ENCODE measurements at regions not wholly inside any gene's neighbourhood (a gene's known extent, or its start where the extent isn't known, plus 50 kb on each side); places are given as distances from the start of the nearest gene placed in this dataset.

GRCh38 chr6:14765721-14766390 is 480.0 kb upstream of the JARID2 start:
- Histone ChIP-seq H3K9ac (no peak overlapping the region), H3K9me3 (no peaks in the 10 kb centered on the region), H3K36me3 (replicated peaks in 1 of 2; ENCODE audit: control insufficient read depth in 1 of 2, insufficient read depth in 2 of 2, low read length in 1 of 2) (no peaks in the 10 kb centered on the region), H3K27me3 (ENCODE audit: insufficient read depth) (no peaks in the 10 kb centered on the region), H3K79me2 (ENCODE audit: insufficient read depth) (no peaks in the 10 kb centered on the region), H4K20me1 (ENCODE audit: insufficient read depth) (no peaks in the 10 kb centered on the region), H3K4me2 (no peak overlapping the region), H3K4me3 (ENCODE audit: low read depth in 2 of 2, low read length in 1 of 2) (no peak overlapping the region), H2AFZ (ENCODE audit: low read depth) (no peak overlapping the region), H3K4me1 (ENCODE audit: control insufficient read depth in 1 of 2, insufficient read depth in 2 of 2, low read depth in 1 of 2, low read length in 1 of 2) (peaks cover 0 to 4% of the 10 kb centered on the region in 2 experiments; a peak in 1 of 4 replicates), H3K9me2 (no peaks in the 10 kb centered on the region), H3K27ac (ENCODE audit: low read depth in 2 of 2, low read length in 1 of 2) (no peak overlapping the region), H3F3A (replicated peaks; ENCODE audit: insufficient read depth) (no peaks in the 10 kb centered on the region)
- 64% methylated on average over 3 of the region's 3 CpGs for WGBS (ENCODE audit: low lambda C conversion rate)
- no peak for TF ChIP-seq RXRA (IDR thresholded peaks at IDR 0.05; ENCODE audit: borderline replicate concordance, low read depth)
- TF ChIP-seq IRF3 (IDR thresholded peaks at IDR 0.05; ENCODE audit: low read depth, low read length): no peak
- no peak for TF ChIP-seq USF2 (IDR thresholded peaks at IDR 0.05; ENCODE audit: borderline replicate concordance, low read depth, low read length)
- TF ChIP-seq TAF1 (IDR thresholded peaks at IDR 0.05; ENCODE audit: borderline replicate concordance, low read depth, low read length): no peak
- TF ChIP-seq CTCF (IDR thresholded peaks at IDR 0.05): no peak
- TF ChIP-seq TCF12 (IDR thresholded peaks at IDR 0.05): no peak
- no peak for TF ChIP-seq JUND (IDR thresholded peaks at IDR 0.05)
- TF ChIP-seq REST (IDR thresholded peaks at IDR 0.05; ENCODE audit: low read depth, low read length): no peak
- TF ChIP-seq NRF1 (IDR thresholded peaks at IDR 0.05; ENCODE audit: low read depth, low read length): no peak
- TF ChIP-seq ELF1 (IDR thresholded peaks at IDR 0.05): no peak
- TF ChIP-seq ZBTB33 (IDR thresholded peaks at IDR 0.05; ENCODE audit: borderline replicate concordance, low read depth): no peak
- no peak for TF ChIP-seq EZH2phosphoT487 (IDR thresholded peaks at IDR 0.05; ENCODE audit: borderline replicate concordance, low read depth)
- no peak for TF ChIP-seq POLR2AphosphoS5 (IDR thresholded peaks at IDR 0.05; ENCODE audit: low read depth, low read length)
- TF ChIP-seq RFX5 (IDR thresholded peaks at IDR 0.05; ENCODE audit: low read length): no peak
- TF ChIP-seq RCOR1 (IDR thresholded peaks at IDR 0.05; ENCODE audit: low read length): no peak
- no peak for TF ChIP-seq RAD21 (IDR thresholded peaks at IDR 0.05; ENCODE audit: low read length)
- TF ChIP-seq EP300 (IDR thresholded peaks at IDR 0.05; ENCODE audit: borderline replicate concordance in 1 of 2, low read depth in 1 of 2, low read length in 1 of 2): no peak
- TF ChIP-seq FOXJ3 (CRISPR knock-in tag; IDR thresholded peaks at IDR 0.05): no peak
- TF ChIP-seq FOSL2 (IDR thresholded peaks at IDR 0.05; ENCODE audit: borderline replicate concordance, low read depth): no peak
- POLR2A ChIA-PET: no interaction called here
- CTCF ChIA-PET: no interaction called here
- no peak for DNase-seq

All from SK-N-SH (cell line).